ENCODE measurements at regions not wholly inside any gene's neighbourhood (a gene's known extent, or its start where the extent isn't known, plus 50 kb on each side); places are given as distances from the start of the nearest gene placed in this dataset.

- DNase-seq (ENCODE audit: low read depth, low spot score) (no peak), FAIRE-seq (no peak)
- Histone ChIP-seq H3K9ac (ENCODE audit: control insufficient read depth, extremely low read depth, insufficient read depth, low read length) (no peak overlapping the region), H3K36me3 (ENCODE audit: control insufficient read depth in 2 of 2, extremely low read depth in 1 of 2, insufficient read depth in 2 of 2, low read length in 2 of 2) (no peaks in the 10 kb centered on the region), H3K9me1 (ENCODE audit: control insufficient read depth, extremely low read depth, insufficient read depth, low read length) (no peaks in the 10 kb centered on the region), H4K20me1 (ENCODE audit: control insufficient read depth, extremely low read depth, insufficient read depth, low read length) (no peaks in the 10 kb centered on the region), H3K4me3 (ENCODE audit: control insufficient read depth in 2 of 3, extremely low read depth in 1 of 3, insufficient read depth in 2 of 3, low read depth in 1 of 3, low read length in 3 of 3) (no peak overlapping the region), H3K79me2 (ENCODE audit: control insufficient read depth, insufficient read depth, low read length) (no peaks in the 10 kb centered on the region), H3K9me3 (ENCODE audit: control insufficient read depth, low read depth, low read length) (no peaks in the 10 kb centered on the region), H3K27ac (ENCODE audit: control insufficient read depth, insufficient read depth, low read length) (no peak overlapping the region), H3K4me2 (ENCODE audit: control insufficient read depth, extremely low read depth, insufficient read depth, low read depth, low read length) (no peak overlapping the region), H3K27me3 (ENCODE audit: control insufficient read depth, extremely low read depth, insufficient read depth, low read length) (no peaks in the 10 kb centered on the region), H2AFZ (ENCODE audit: control insufficient read depth, low read length) (no peak overlapping the region), H3K4me1 (ENCODE audit: control insufficient read depth, extremely low read depth, insufficient read depth, low read length) (no peaks in the 10 kb centered on the region)
- TF ChIP-seq EZH2 (IDR thresholded peaks at IDR 0.05; ENCODE audit: low read length), result no peak
- TF ChIP-seq, protein P1, sequence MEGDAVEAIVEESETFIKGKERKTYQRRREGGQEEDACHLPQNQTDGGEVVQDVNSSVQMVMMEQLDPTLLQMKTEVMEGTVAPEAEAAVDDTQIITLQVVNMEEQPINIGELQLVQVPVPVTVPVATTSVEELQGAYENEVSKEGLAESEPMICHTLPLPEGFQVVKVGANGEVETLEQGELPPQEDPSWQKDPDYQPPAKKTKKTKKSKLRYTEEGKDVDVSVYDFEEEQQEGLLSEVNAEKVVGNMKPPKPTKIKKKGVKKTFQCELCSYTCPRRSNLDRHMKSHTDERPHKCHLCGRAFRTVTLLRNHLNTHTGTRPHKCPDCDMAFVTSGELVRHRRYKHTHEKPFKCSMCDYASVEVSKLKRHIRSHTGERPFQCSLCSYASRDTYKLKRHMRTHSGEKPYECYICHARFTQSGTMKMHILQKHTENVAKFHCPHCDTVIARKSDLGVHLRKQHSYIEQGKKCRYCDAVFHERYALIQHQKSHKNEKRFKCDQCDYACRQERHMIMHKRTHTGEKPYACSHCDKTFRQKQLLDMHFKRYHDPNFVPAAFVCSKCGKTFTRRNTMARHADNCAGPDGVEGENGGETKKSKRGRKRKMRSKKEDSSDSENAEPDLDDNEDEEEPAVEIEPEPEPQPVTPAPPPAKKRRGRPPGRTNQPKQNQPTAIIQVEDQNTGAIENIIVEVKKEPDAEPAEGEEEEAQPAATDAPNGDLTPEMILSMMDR (optimal IDR thresholded peaks at IDR 0.05 in 1 of 3, IDR thresholded peaks at IDR 0.05 in 1 of 3, conservative IDR thresholded peaks at IDR 0.05 in 1 of 3; ENCODE audit: extremely low read depth in 1 of 3, insufficient read depth in 2 of 3, low read length in 3 of 3), result no peak
- dilution Hi-C loops (cut with MboI; ENCODE audit: extremely low pct_ligation_motif_present, low sequenced_read_pairs), result no loop called here
These were observed 98.1 kb upstream of the PAPPA start for GRCh38 chr9:116055536-116055935.

GRCh38 chr9:116057371-116057770, 96.2 kb upstream of the PAPPA start:
- H3K4me1 ChIP-seq (ENCODE audit: control insufficient read depth, extremely low read depth, insufficient read depth, low read length), result no peaks in the 10 kb centered on the region
- H3K9ac ChIP-seq (ENCODE audit: control insufficient read depth, extremely low read depth, insufficient read depth, low read length), result no peak overlapping the region
- H3K9me3 ChIP-seq (ENCODE audit: control insufficient read depth, low read depth, low read length), result no peaks in the 10 kb centered on the region
- dilution Hi-C loops (cut with MboI; ENCODE audit: extremely low pct_ligation_motif_present, low sequenced_read_pairs), result no loop called here
- H3K4me3 ChIP-seq (ENCODE audit: control insufficient read depth in 2 of 3, extremely low read depth in 1 of 3, insufficient read depth in 2 of 3, low read depth in 1 of 3, low read length in 3 of 3), result no peak overlapping the region
- no peak overlapping the region for H3K4me2 ChIP-seq (ENCODE audit: control insufficient read depth, extremely low read depth, insufficient read depth, low read depth, low read length)
- H4K20me1 ChIP-seq (ENCODE audit: control insufficient read depth, extremely low read depth, insufficient read depth, low read length), result no peaks in the 10 kb centered on the region
- no peak for DNase-seq (ENCODE audit: low read depth, low spot score)
- no peaks in the 10 kb centered on the region for H3K36me3 ChIP-seq (ENCODE audit: control insufficient read depth in 2 of 2, extremely low read depth in 1 of 2, insufficient read depth in 2 of 2, low read length in 2 of 2)
- H3K27me3 ChIP-seq (ENCODE audit: control insufficient read depth, extremely low read depth, insufficient read depth, low read length), result no peaks in the 10 kb centered on the region
- no peak for FAIRE-seq
- H3K27ac ChIP-seq (ENCODE audit: control insufficient read depth, insufficient read depth, low read length), result no peak overlapping the region
- H2AFZ ChIP-seq (ENCODE audit: control insufficient read depth, low read length), result no peak overlapping the region
- no peaks in the 10 kb centered on the region for H3K79me2 ChIP-seq (ENCODE audit: control insufficient read depth, insufficient read depth, low read length)
- TF ChIP-seq, protein P1 (optimal IDR thresholded peaks at IDR 0.05 in 1 of 3, IDR thresholded peaks at IDR 0.05 in 1 of 3, conservative IDR thresholded peaks at IDR 0.05 in 1 of 3; ENCODE audit: extremely low read depth in 1 of 3, insufficient read depth in 2 of 3, low read length in 3 of 3), result no peak
- TF ChIP-seq EZH2 (IDR thresholded peaks at IDR 0.05; ENCODE audit: low read length), result no peak
- H3K9me1 ChIP-seq (ENCODE audit: control insufficient read depth, extremely low read depth, insufficient read depth, low read length), result no peaks in the 10 kb centered on the region
